HEK293T (cell line): ENCODE measurements at regions not wholly inside any gene's neighbourhood (a gene's known extent, or its start where the extent isn't known, plus 50 kb on each side); places are given as distances from the start of the nearest gene placed in this dataset.

Source experiments
- CTCF ChIA-PET: fragments of 350-600 bp; formaldehyde crosslinking; extraction: SDS; loops from one replicate; lab custom pipeline; 2021; ENCODE audit warnings: antibody characterized with exemption, inconsistent platforms; lab: Yijun Ruan, JAX
- POLR2A ChIA-PET: fragments of 350-600 bp; formaldehyde crosslinking; extraction: SDS; loops from one replicate; lab custom pipeline; 2020; ENCODE audit warnings: antibody characterized with exemption, inconsistent platforms; lab: Yijun Ruan, JAX
- DNase-seq: peaks from one replicate; pipeline ENCODE4 v3.0.0; 2012; ENCODE audit warnings: mixed read lengths; ENCODE audit errors: extremely low spot score
- ARNT ChIP-seq: fragments of 450-650 bp; IDR thresholded peaks from 2 replicates; pipeline ENCODE4 v1.6.1; 2017; ENCODE audit warnings: mild to moderate bottlenecking
- BHLHE40 ChIP-seq: fragments of 450-650 bp; IDR thresholded peaks from 2 replicates; pipeline ENCODE4 v1.6.1; 2016; ENCODE audit warnings: mild to moderate bottlenecking, moderate library complexity, borderline replicate concordance
- CTBP1 ChIP-seq: fragments of 450-650 bp; IDR thresholded peaks from 2 replicates; pipeline ENCODE4 v1.6.1; 2016; ENCODE audit warnings: borderline replicate concordance
- ELF4 ChIP-seq: fragments of 450-650 bp; IDR thresholded peaks from 2 replicates; pipeline ENCODE4 v1.6.1; 2017; ENCODE audit warnings: antibody characterized with exemption
- FOXA1 ChIP-seq: fragments of 450-650 bp; IDR thresholded peaks from 2 replicates; pipeline ENCODE4 v1.6.1; 2016; ENCODE audit warnings: mild to moderate bottlenecking
- FOXK2 ChIP-seq: fragments of 450-650 bp; IDR thresholded peaks from 2 replicates; pipeline ENCODE4 v1.6.1; 2016; ENCODE audit warnings: mild to moderate bottlenecking
- FOXM1 ChIP-seq: fragments of 450-650 bp; IDR thresholded peaks from 2 replicates; pipeline ENCODE4 v1.6.1; 2017; ENCODE audit warnings: mild to moderate bottlenecking, borderline replicate concordance
- HDGF ChIP-seq: fragments of 450-650 bp; IDR thresholded peaks from 2 replicates; pipeline ENCODE4 v1.6.1; 2017; ENCODE audit warnings: antibody characterized with exemption, borderline replicate concordance
- L3MBTL2 ChIP-seq: fragments of 450-650 bp; conservative IDR thresholded peaks from 2 replicates; pipeline ENCODE4 v1.6.1; 2016; ENCODE audit warnings: mild to moderate bottlenecking
- LEF1 ChIP-seq: fragments of 450-650 bp; IDR thresholded peaks from 2 replicates; pipeline ENCODE4 v1.6.1; 2017; ENCODE audit warnings: mild to moderate bottlenecking, borderline replicate concordance
- NFRKB ChIP-seq: fragments of 450-650 bp; IDR thresholded peaks from 2 replicates; pipeline ENCODE4 v1.6.1; 2016; ENCODE audit warnings: mild to moderate bottlenecking, moderate library complexity
- SP1 ChIP-seq: fragments of 450-650 bp; IDR thresholded peaks from 2 replicates; pipeline ENCODE4 v1.6.1; 2017
- SUZ12 ChIP-seq: fragments of 450-650 bp; IDR thresholded peaks from 2 replicates; pipeline ENCODE4 v1.6.1; 2016; ENCODE audit warnings: mild to moderate bottlenecking
- TARDBP ChIP-seq: fragments of 450-650 bp; IDR thresholded peaks from 2 replicates; pipeline ENCODE4 v1.6.1; 2016
- ZNF384 ChIP-seq: fragments of 450-650 bp; IDR thresholded peaks from 2 replicates; pipeline ENCODE4 v1.6.1; 2016
- TF ChIP-seq, protein P1 (sequence below): fragments of 450-650 bp; IDR thresholded peaks from 2 replicates; pipeline ENCODE4 v1.6.1; 2016

DNA sequence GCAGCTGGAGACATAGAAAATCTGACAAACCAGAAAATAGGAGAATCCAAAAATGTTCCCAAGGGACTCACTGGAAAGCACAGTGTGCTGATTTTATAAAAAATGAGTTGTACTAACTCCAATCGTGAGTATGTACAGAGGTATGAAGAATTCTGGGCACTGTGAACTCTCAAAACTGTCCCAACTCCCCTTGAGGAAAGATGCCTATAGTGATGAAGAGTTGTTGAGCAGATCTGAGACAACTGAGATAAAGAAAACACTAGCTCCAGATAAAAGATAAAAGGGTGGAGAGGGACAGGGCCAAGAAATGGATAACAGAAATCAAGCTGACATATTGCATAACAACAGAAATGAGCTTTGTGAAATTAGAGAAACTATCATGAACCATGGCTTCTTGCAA lies 481.4 kb downstream of the MAFB start:
- TF ChIP-seq NFRKB (no peak), TARDBP (no peak), ELF4 (no peak), FOXA1 (no peak)
- CTCF ChIA-PET = interaction anchor here (0.6 kb wide), 1 partner anchor 483 kb away, joined by 6 read pairs; no protein-coding TSS in a partner anchor
- POLR2A ChIA-PET = no interaction called here
- DNase-seq = no peak

DNA sequence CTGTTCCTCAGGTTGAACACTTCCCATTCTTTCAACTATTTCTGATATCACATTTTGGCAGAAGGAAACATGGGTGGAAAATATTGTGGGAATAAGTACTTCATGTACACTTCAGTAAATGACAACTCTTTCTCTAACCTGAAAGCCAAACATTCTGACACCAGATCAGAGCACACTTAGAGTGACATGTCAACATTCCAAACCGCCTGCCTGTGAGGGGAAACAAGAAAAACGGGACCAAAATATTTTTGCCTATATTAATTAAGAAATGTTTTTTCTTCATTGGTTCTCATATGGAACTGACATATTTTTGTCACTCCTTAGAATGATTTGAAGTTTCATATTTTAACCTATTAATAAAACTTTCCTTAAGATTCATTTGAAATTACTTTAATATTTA lies 483.1 kb downstream of the MAFB start:
- DNase-seq = no peak
- POLR2A ChIA-PET = no interaction called here
- TF ChIP-seq FOXA1 (no peak), NFRKB (no peak), L3MBTL2 (no peak), ARNT (no peak), TARDBP (no peak), ZNF384 (no peak), SP1 (no peak), SUZ12 (no peak), ELF4 (no peak), FOXM1 (no peak)
- TF ChIP-seq, protein P1, sequence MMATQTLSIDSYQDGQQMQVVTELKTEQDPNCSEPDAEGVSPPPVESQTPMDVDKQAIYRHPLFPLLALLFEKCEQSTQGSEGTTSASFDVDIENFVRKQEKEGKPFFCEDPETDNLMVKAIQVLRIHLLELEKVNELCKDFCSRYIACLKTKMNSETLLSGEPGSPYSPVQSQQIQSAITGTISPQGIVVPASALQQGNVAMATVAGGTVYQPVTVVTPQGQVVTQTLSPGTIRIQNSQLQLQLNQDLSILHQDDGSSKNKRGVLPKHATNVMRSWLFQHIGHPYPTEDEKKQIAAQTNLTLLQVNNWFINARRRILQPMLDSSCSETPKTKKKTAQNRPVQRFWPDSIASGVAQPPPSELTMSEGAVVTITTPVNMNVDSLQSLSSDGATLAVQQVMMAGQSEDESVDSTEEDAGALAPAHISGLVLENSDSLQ = no peak
- CTCF ChIA-PET = no interaction called here

DNA sequence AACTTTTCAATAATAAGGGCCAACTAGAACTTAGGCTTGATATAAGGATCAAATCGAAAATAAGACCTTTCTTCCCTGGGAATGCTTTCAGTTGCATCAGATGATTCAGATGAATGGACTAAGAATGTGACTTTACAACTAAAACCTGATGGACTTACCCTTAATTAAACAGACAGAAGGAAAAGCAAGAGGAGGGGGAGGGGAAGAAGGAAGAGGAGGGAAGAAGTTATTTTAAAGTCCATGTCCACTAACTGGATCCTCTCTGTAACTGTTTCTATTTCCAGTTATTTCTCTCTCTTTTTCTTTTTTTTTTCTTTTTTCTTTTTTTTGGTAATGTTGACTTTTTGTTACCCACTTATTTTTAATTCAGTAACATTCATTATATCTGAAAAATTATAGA lies 486.0 kb downstream of the MAFB start:
- DNase-seq = no peak
- no peak for TF ChIP-seq CTBP1
- no peak for TF ChIP-seq ARNT
- TF ChIP-seq TARDBP = no peak
- TF ChIP-seq SP1 = no peak
- TF ChIP-seq FOXA1 = no peak
- TF ChIP-seq FOXM1 = no peak
- no peak for TF ChIP-seq ZNF384
- no peak for TF ChIP-seq L3MBTL2
- TF ChIP-seq HDGF = no peak
- no peak for TF ChIP-seq FOXK2
- TF ChIP-seq, protein P1 = no peak
- TF ChIP-seq NFRKB = no peak
- TF ChIP-seq ELF4 = no peak
- TF ChIP-seq LEF1 = no peak
- CTCF ChIA-PET = no interaction called here
- POLR2A ChIA-PET = no interaction called here

DNA sequence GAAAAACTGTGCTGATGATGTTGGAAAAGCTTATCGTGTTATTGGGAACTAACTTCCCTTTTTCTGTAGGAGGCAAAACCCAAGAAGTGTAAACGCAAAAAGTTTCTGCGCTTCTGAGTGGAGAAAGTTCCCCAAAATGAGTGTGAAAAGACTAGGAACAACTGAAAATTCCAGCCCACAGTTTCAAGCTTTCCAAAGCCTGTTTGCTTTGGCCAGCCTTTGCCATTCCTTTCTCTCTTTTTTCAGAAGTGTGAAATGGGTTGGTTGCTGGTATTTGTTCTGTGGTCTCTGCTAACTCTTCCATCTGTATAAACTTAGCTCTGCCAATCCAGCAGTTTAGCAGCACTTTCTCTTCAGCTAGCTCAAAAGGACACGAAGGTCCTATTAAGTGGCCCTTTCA lies 491.3 kb downstream of the MAFB start:
- ChIA-PET POLR2A (no interaction called here), CTCF (no interaction called here)

DNA sequence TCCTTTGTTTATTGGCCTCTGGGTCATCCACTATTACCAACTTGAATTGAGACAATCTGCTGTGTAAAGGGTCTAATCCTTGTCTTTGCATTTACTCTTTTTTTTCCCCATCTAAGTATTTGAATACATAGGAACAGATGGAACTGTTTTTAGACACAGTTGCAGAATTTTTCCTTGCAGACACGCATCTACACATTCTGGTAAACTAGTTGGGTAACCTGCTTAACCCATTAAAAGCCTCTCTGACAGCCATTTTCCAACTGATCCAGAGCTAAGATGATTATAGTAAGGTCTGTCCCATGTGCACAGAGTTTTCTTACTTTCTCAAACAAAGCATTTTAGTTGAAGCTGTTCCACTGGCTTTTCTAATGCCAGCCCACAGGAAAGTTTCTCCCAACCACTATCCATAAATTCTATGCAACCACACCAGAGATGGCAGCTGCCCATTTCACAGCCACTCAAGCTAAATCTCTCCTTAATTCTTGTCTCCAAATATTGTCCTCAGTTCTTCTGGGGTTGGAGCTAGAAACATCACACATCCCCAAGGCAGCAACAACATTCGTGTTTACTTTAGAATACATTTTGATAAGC lies 492.1 kb downstream of the MAFB start:
- no peak for DNase-seq

More for the DNA sequence above, 491.3 kb downstream of the MAFB start:
- no peak for DNase-seq
- TF ChIP-seq SP1 (no peak), BHLHE40 (no peak), FOXK2 (no peak)

DNA sequence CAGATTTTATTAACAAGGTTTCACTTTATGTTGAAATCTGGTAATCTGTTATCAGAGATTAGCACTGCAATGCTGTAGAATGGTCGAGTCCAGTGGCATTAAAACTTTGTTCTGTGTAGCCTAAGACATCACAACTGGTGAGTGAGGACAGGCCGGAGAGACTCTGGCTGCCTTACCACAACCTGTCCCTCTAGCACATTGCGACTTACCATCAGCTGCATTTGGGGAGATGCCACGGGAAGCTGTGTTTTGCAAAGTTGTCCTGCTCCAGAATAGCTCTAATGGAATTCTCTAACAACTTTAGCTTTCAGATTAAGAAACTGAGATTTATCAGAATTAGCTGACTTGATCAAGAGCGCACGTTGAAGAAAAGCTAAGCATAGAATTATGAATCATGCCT lies 493.3 kb downstream of the MAFB start:
- no peak for TF ChIP-seq ZNF384
- no peak for TF ChIP-seq CTBP1
- TF ChIP-seq SUZ12 = no peak
- TF ChIP-seq FOXK2 = no peak
- no peak for TF ChIP-seq TARDBP
- no peak for TF ChIP-seq NFRKB
- TF ChIP-seq HDGF = no peak
- TF ChIP-seq LEF1 = no peak
- TF ChIP-seq, protein P1 = no peak
- TF ChIP-seq FOXA1 = no peak
- no peak for TF ChIP-seq L3MBTL2
- no peak for TF ChIP-seq FOXM1
- TF ChIP-seq ARNT = no peak
- no peak for TF ChIP-seq ELF4
- TF ChIP-seq BHLHE40 = no peak
- no peak for DNase-seq
- ChIA-PET POLR2A (no interaction called here), CTCF (no interaction called here)

More for the DNA sequence above, 492.1 kb downstream of the MAFB start:
- TF ChIP-seq, protein P1 = no peak
- TF ChIP-seq ZNF384 (no peak), ARNT (no peak), FOXM1 (no peak), SP1 (no peak), L3MBTL2 (no peak), FOXK2 (no peak), HDGF (no peak), BHLHE40 (no peak), FOXA1 (no peak), LEF1 (no peak), SUZ12 (no peak), NFRKB (no peak), TARDBP (no peak), CTBP1 (no peak), ELF4 (no peak)
- POLR2A ChIA-PET = no interaction called here
- CTCF ChIA-PET = no interaction called here
